ENCODE measurements at regions not wholly inside any gene's neighbourhood (a gene's known extent, or its start where the extent isn't known, plus 50 kb on each side); places are given as distances from the start of the nearest gene placed in this dataset.
"Not testable (repeated sequence)": the region's sequence is repeated elsewhere in the genome, so short reads cannot be mapped to it uniquely, and the experiment has no call there.

- no peak for DNase-seq (ENCODE audit: low read depth)
Measured at GRCh38 chr14:37650356-37651037, 55.1 kb downstream of the TTC6 start.

GRCh38 chr14:37652042-37652441 is 56.6 kb downstream of the TTC6 start:
- DNase-seq (ENCODE audit: low read depth) = no peak

DNA sequence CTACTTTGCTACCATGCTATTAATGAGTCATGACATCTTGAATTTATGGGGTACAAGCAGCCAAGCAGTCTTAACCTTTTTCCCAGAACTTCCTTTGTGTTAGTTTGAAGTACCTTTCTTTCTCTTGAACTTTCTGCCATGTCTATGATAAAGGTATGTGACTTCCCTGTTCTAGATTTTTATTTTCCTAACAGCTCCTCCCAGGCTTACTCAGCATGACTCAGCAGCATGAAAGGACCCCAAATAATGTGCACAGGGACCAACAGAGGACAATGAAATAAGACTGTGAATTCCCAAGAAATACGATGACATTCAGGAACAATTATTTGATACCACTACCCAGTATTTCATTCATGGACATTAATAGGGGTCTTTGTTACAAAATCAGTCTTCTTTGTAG is 60.0 kb downstream of the TTC6 start:
- no peak for DNase-seq (ENCODE audit: low read depth)

GRCh38 chr14:37658156-37658555 is 62.7 kb downstream of the TTC6 start:
- DNase-seq (ENCODE audit: low read depth) = no peak

- DNase-seq (ENCODE audit: low read depth) = no peak
Measured at GRCh38 chr14:37663498-37663897, 68.1 kb downstream of the TTC6 start.

DNA sequence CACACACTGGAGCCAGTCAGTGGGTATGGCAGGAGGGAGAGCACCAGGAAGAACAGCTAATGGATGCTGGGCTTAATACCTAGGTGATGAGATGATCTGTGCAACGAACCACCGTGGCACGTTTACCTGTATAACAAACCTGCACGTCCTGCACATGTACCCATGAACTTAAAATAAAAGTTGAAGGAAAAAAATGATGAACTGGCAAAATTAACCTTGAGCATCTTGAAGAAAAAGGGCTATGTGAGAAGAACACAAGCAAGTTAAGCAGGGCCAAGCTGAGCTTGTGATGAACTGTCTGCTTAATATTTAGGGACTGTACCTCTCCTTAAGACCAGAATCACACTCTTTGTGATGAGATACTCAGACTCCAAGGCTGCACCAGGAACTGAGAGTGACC is 70.0 kb downstream of the TTC6 start:
- no peak for DNase-seq (ENCODE audit: low read depth)

DNA sequence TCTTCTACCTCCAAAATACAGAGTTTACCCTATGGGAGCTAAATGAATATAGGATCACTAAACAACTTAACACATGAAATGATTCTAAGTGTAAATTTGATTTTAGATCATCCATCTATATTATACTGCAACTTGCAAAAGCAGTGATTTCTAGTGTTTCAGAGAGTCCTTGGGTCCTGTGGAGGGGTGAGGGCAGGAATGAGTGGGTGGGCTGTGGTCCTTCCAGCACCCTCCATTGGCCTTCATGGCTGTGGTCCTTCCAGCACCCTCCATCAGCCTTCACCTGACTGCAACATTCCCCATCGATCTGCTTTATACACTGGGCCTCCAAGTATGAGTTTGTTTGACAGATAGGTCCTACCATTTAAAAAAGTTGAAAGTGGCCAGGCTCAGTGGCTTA is 70.5 kb downstream of the TTC6 start:
- no peak for DNase-seq (ENCODE audit: low read depth)

- no peak for DNase-seq (ENCODE audit: low read depth)
Measured at GRCh38 chr14:37668646-37669045, 73.2 kb downstream of the TTC6 start.

DNA sequence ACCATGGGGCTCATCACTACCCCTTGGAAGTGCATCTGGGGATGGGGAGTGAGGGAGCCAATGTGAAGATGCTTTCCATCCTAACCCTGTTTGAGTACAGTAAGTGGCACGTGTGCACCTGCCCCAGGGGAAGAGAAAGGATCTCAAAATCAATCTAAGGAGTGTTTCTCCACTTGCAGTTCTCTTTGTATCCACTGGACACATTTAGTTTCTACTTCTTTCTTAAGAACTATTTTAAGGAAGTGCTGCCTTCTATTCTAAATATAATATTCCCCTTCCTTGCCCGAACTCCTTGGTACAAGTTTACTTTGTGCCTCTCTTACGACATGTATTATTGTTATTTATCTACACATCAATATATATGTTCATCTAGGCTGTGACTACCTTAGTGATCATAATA is 73.8 kb downstream of the TTC6 start:
- DNase-seq (ENCODE audit: low read depth) = no peak

DNA sequence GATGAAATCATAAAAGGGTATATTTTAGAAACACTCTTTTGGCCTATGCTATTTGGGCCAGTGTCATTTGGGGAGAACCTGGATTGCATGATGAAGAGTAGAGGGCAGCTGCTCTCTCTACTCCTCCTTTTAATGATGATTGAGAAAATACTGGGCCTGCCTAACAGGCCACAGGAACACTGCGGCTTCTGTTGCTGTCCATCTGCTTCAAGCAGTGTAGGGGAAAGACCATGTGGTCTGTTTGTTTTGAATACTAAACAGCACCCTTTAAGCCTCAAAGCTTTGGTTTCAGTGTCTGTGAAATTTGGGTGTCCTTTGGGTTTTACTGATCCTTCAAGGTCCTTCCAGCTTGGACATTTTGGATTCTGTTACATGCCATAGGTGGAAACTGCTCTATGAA is 78.0 kb downstream of the TTC6 start:
- no peak for DNase-seq (ENCODE audit: low read depth)

DNA sequence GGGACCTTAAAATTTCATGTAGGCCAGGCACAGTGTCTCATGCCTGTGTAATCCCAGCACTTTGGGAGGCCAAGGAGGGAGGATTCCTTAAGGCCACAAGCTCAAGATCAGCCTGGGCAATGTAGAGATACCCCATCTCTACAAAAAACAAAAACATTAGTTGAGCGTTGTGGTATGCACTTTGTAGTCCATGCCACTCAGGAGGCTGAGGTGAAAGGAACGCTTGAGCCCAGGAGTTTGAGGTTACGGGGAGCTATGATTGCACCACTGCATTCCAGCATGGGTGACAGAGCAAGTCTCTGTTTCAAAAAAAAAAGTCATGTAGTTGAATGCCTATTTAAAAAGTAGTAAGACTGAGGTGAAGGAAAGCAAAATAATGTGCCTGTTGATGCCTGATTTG is 83.5 kb downstream of the TTC6 start:
- no peak for DNase-seq (ENCODE audit: low read depth)

DNA sequence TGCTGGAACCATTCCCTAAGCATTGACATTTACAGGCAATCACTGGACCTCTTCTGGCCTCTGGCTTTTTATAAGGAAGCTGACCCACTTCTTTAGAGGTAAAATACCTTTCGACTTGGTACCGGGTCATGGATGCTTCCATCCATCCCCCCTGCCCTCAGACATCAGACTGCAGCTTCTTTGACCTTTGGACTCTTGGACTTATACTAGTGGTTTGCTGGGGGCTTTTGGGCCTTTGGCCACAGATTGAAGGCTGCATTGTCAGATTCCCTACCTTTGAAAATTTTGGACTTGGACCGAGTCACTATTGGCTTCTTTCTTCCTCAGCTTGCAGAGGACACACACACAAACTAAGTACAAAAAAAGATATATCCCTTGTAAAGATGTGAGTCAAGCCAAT is 86.1 kb downstream of the TTC6 start:
- DNase-seq (ENCODE audit: low read depth) = no peak

GRCh38 chr14:37692680-37693079 is 97.3 kb downstream of the TTC6 start:
- not testable (repeated sequence) for DNase-seq (ENCODE audit: low read depth)

- not testable (repeated sequence) for DNase-seq (ENCODE audit: low read depth)
Measured at GRCh38 chr14:37693420-37693819, 98.0 kb downstream of the TTC6 start.

GRCh38 chr14:37695866-37696265 is 100.4 kb downstream of the TTC6 start:
- DNase-seq (ENCODE audit: low read depth) = no peak

GRCh38 chr14:37697489-37698121 is 102.2 kb downstream of the TTC6 start:
- no peak for DNase-seq (ENCODE audit: low read depth)

DNA sequence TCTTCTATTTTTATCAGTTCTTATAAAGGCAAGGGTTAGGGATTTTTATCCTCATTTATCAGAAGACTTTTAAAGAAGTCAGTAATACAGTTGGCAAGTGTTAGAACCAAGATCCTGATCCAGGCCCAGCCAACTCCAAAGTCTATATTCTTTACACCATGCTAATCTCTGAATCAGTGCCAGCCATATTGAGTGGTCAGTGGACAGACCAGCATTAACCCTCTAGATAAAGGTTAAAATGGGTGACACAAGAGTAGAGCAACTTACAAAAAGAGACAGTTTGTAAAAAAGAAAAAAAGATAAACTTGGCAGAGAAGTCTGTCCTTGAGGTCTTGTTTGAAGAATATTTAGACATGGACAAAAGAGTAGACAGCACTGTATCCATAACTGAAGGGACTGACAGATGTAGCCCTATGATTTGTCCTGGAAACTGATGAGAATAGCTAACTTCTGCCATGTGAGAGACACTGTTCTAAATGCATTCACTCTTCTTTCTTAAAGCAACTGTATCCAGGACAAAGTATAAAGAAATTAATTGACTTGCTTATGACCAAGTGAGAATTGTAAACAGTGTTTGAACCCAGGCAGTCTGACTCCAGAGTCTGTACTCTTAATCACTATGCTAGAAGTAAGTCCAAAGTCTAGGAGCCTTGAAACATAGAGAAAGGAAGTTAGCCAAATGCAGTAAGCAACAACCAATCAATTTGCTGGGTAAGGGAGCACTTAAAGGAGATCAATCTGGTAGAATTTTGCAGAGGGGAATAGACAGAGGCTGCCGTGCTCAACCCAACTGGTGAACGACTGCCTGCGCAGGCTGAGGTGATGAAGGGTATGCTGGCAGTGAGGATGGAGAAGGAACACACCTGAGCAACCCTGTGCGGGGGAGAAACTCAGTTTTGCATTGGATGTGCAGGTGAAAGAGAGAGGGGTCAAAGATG is 103.7 kb downstream of the TTC6 start:
- no peak for DNase-seq (ENCODE audit: low read depth)

DNA sequence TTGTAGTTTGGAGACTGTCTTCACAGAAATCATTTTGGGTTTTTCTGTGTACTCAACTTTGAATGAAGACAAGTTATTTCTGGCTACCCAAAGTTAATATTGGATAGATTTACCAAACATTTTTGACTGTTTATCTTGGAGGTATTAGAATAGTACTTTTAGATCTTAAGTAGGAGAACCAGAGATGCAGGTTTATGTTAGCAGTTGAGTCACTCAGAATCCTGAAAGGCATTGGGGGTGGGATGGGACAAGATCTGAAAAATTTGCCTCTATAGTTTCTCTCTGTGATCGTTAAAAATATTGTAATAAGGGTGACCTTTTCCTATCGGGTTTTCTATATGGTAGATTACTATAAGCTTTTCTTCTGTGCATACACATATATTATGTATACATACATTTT is 112.3 kb downstream of the TTC6 start:
- DNase-seq (ENCODE audit: low read depth) = no peak

DNA sequence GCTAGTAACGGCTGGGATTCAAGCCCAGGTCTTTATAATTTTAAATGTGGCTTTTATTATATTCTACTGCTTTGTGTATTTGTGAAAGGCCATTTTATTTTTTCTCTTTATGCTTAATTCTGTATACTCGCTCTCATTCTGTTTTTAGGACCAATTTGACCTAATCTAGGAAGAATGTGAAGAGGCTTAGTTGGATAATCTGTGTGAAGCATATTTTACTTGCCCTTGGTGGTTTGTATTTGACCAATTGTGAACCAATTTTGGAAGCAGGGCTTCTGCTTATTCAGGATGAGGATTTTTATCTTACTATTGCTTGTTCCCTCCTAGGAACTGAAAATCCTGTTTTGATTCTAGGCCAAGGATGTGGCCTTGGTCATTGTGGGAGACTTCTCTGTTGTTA is 113.1 kb downstream of the TTC6 start:
- no peak for DNase-seq (ENCODE audit: low read depth)

DNA sequence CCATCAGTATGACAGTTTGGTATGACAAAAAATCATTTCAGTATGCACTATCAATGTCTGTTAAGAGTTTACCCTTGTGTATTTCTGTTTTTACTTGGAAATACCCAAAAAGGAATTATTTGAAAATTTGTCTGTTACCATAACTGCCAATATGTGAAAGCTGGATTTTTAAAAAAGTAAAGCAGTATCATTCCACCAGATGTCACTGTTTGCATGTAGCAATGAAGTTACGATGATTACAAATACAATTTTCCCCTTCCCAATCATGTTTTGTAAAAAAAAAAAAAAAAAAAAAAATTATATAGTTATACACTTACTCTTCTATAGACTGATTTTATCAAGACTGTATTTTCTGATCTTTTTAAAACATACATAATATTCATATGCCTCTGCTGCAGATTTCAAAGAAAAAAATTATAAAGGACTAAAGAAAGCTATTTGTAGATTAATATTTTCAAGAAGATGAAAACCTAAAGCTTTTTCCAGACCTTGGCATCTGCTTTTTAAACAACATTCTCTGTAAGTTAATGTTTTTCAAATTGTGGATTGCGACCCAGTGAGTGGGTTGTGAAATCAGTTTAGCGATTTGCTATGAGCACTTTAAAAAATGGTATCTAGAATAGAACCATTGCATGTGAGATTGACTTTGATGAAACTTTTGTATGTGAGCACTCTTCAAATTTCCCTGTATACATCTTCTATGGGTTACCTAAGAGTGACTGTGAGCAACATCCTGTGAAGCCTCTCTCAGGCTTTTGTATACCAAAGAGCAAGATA is 114.2 kb downstream of the TTC6 start:
- no peak for DNase-seq (ENCODE audit: low read depth)

DNA sequence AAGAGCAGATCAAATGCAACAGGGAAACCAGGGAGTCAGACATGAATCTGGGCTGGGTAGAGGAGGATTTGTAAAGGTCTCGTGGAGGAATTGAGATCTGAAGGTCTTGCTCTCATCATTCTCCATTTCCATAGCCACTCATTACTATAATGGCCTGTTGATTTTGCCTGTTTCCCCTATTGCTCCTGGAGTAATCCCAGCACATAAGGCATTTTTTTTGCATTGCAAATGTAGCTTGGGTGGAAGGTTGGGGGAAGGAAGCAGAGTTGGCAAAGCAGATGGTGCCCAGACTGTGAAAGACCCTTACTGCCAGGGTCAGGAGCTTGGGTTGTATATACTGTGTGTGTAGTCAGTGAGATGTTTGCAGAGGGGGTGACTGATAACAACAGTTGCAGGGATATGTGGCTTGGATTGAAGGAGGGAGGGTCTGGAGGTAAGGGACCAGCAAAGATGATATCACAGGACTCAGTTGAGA is 116.0 kb downstream of the TTC6 start:
- DNase-seq (ENCODE audit: low read depth) = no peak

DNA sequence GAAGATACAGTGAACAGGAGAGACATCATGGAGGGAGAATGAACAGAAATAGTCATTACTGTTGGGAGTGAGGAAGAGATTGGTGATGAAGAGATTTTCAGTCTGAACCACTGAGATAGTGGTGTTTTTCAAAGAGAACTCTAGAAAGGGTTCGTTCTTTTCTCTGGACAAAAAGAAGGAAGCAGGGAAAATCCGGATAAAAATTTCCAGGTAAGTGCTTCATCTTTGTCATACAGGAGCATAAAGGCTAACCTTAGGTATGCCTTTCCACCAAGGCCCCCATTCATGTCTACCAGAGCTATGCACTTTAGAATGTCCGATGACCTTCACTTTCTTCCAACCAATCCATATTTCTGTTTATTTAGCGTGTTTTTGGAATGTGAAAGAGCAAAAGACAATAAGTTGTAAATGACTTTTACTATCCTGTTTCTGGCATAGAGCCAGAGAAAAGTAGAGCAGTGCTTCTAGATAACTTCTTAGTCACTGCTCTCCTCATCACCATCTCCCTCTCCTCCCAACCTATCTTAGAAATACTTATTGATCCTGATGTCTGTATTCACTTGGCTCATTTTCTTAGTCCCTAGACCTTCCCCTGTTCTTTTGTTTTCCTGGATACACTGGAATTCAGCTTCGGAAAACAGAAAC is 116.5 kb downstream of the TTC6 start:
- DNase-seq (ENCODE audit: low read depth) = no peak

Data from T-helper 22 cell (primary cell).